B cell (primary cell): ENCODE measurements at regions not wholly inside any gene's neighbourhood (a gene's known extent, or its start where the extent isn't known, plus 50 kb on each side); places are given as distances from the start of the nearest gene placed in this dataset.

ENCODE experiments used
- ATAC-seq: fragments of 200-7000 bp; cut with Tn5 transposase; one replicate; pipeline ENCODE4 v1.10.0; 2021; ENCODE audit warnings: low read depth, mild to moderate bottlenecking, moderate number of reproducible peaks, moderate library complexity
- CTCF ChIA-PET: fragments of 350-600 bp; sonication (Branson Sonifier 250); formaldehyde crosslinking; loops from one replicate; lab custom pipeline; 2021; ENCODE audit warnings: antibody characterized with exemption, inconsistent platforms; lab: Charles Lee
- POLR2A ChIA-PET: fragments of 350-600 bp; sonication (Branson Sonifier 250); formaldehyde crosslinking; loops from one replicate; lab custom pipeline; 2021; ENCODE audit warnings: antibody characterized with exemption; lab: Charles Lee
- DNase-seq: peaks from one replicate; pipeline ENCODE4 v3.0.0; 2013
- H2AFZ ChIP-seq: 2 replicates; pipeline ENCODE4 v1.6.1; 2012; ENCODE audit warnings: mild to moderate bottlenecking, low read depth, low read length; ENCODE audit not compliant: insufficient read depth, poor library complexity, severe bottlenecking
- H3K27ac ChIP-seq, 2 donors: 1 replicate in 1 of 2; 2 replicates in 1 of 2; pipeline ENCODE4 v1.5.1; 2012 to 2013; ENCODE audit warnings: low read length in 2 of 2, mild to moderate bottlenecking in 2 of 2, moderate library complexity in 1 of 2
- H3K27me3 ChIP-seq, 4 experiments: fragments of 200-600 bp in 1 of 4; sonication (generic) in 1 of 4; replicated peaks in 1 of 4; 1 replicate in 2 of 4; 2 replicates in 2 of 4; pipeline versions ENCODE4 v1.6.1 to v1.7.0; 2013 to 2016; ENCODE audit warnings: low read length in 3 of 4, mild to moderate bottlenecking in 2 of 4, mixed read lengths in 1 of 4, moderate library complexity in 1 of 4; ENCODE audit not compliant: insufficient read depth in 4 of 4, control insufficient read depth in 3 of 4; ENCODE audit errors: control extremely low read depth in 1 of 4
- H3K36me3 ChIP-seq, 2 experiments: replicated peaks in 1 of 2; 1 replicate in 1 of 2; 2 replicates in 1 of 2; pipeline versions ENCODE4 v1.6.1 to v1.7.1; 2013; ENCODE audit warnings: low read length in 1 of 2; ENCODE audit not compliant: insufficient read depth in 2 of 2, control insufficient read depth in 1 of 2; ENCODE audit errors: control extremely low read depth in 1 of 2, extremely low read depth in 1 of 2
- H3K4me1 ChIP-seq, 2 donors: fragments of 200-600 bp in 1 of 2; sonication (generic) in 1 of 2; 1 replicate in 1 of 2; 2 replicates in 1 of 2; pipeline versions ENCODE4 v1.5.1 to v1.6.1; 2013 to 2017; ENCODE audit warnings: low read length in 2 of 2; ENCODE audit not compliant: control insufficient read depth in 2 of 2, insufficient read depth in 2 of 2
- H3K4me2 ChIP-seq: replicated peaks from 2 replicates; pipeline ENCODE3; 2012; ENCODE audit warnings: mild to moderate bottlenecking, low read depth, low read length; ENCODE audit not compliant: poor library complexity, severe bottlenecking
- H3K4me3 ChIP-seq, 5 experiments: fragments of 200-600 bp in 1 of 5; sonication (generic) in 1 of 5; 1 replicate in 3 of 5; 2 replicates in 2 of 5; pipeline versions ENCODE4 v1.5.1 to v1.7.0; 2011 to 2016; ENCODE audit warnings: low read length in 4 of 5, mild to moderate bottlenecking in 4 of 5, low read depth in 2 of 5, control low read depth in 1 of 5, moderate library complexity in 1 of 5; ENCODE audit not compliant: insufficient read depth in 1 of 5; ENCODE audit errors: control extremely low read depth in 1 of 5, extremely low read depth in 1 of 5
- H3K79me2 ChIP-seq: fragments of 200-600 bp; sonication (generic); one replicate; pipeline ENCODE4 v1.6.0; 2016; ENCODE audit warnings: low read length; ENCODE audit not compliant: control insufficient read depth, insufficient read depth
- H3K9ac ChIP-seq: fragments of 200-600 bp; sonication (generic); 2 replicates; pipeline ENCODE4 v1.6.1; 2017; ENCODE audit warnings: mild to moderate bottlenecking, low read length, moderate library complexity
- H3K9me3 ChIP-seq, 3 donors: one replicate each; pipeline versions ENCODE4 v1.6.1 to v1.7.1; 2013; ENCODE audit warnings: low read length in 2 of 3; ENCODE audit not compliant: control insufficient read depth in 2 of 3, insufficient read depth in 1 of 3; ENCODE audit errors: control extremely low read depth in 1 of 3
- H4K20me1 ChIP-seq: 2 replicates; pipeline ENCODE4 v1.6.0; 2012; ENCODE audit warnings: mild to moderate bottlenecking, low read length; ENCODE audit not compliant: insufficient read depth, control insufficient read depth, poor library complexity, severe bottlenecking
- H3K27ac Mint-ChIP-seq: one replicate; pipeline ENCODE4 v1.8.0; 2021; ENCODE audit warnings: mixed read lengths
- H3K27me3 Mint-ChIP-seq: one replicate; pipeline ENCODE4 v1.8.0; 2021; ENCODE audit warnings: mixed read lengths
- H3K4me1 Mint-ChIP-seq: one replicate; pipeline ENCODE4 v1.8.0; 2021; ENCODE audit warnings: mixed read lengths
- H3K4me3 Mint-ChIP-seq: one replicate; pipeline ENCODE4 v1.8.0; 2021; ENCODE audit warnings: mixed read lengths
- H3K9me3 Mint-ChIP-seq: one replicate; pipeline ENCODE4 v1.8.0; 2022; ENCODE audit warnings: mixed read lengths; ENCODE audit not compliant: insufficient read depth
- EZH2 ChIP-seq: IDR thresholded peaks from 2 replicates; pipeline ENCODE4 v1.6.1; 2012; ENCODE audit warnings: borderline replicate concordance, low read depth, mild to moderate bottlenecking, moderate library complexity, low read length; ENCODE audit not compliant: insufficient read depth, poor library complexity, severe bottlenecking
- WGBS: methylation state at CpG from one replicate; pipeline ENCODE4 v1.1.5; 2013; ENCODE audit warnings: missing lambda C conversion rate; ENCODE audit not compliant: insufficient coverage; 5-methylcytosine and 5-hydroxymethylcytosine counted together
- intact Hi-C: fragments of 100-400 bp; cut with micrococcal nuclease; formaldehyde crosslinking; loops from one replicate; pipeline ENCODE4 v1.10.0; 2022
- TF ChIP-seq, protein P1 (sequence below): fragments of 200-600 bp; IDR thresholded peaks from one replicate; pipeline ENCODE4 v1.8.0; 2022; ENCODE audit warnings: antibody characterized with exemption, mild to moderate bottlenecking

DNA sequence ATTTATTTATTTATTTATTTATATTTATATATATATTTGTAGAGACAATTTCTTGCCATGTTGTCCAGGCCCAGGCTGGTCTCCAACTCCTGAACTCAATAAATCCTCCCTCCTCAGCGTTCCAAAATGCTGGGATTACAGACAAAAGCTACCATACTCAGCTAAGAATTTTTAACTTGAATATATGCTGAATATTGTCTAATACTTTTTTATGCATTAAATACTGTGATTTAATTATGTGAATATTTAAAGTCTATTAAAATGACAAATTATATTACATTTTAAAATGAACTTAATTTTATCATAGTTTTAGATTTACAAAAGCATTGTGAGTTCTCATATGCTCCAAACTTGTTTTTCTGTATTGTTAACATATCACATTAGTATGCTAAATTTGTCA lies 1022.4 kb downstream of the GRIK2 start:
- H3K27ac ChIP-seq: no peak overlapping the region
- no peak for ATAC-seq
- Mint-ChIP-seq H3K9me3 (peaks cover 3% of the 10 kb centered on the region), H3K27ac (no peak overlapping the region), H3K4me1 (no peaks in the 10 kb centered on the region), H3K27me3 (no peaks in the 10 kb centered on the region), H3K4me3 (no peak overlapping the region)
- H3K9ac ChIP-seq: no peak overlapping the region
- ChIA-PET POLR2A (no interaction called here), CTCF (no interaction called here)
- TF ChIP-seq, protein P1, sequence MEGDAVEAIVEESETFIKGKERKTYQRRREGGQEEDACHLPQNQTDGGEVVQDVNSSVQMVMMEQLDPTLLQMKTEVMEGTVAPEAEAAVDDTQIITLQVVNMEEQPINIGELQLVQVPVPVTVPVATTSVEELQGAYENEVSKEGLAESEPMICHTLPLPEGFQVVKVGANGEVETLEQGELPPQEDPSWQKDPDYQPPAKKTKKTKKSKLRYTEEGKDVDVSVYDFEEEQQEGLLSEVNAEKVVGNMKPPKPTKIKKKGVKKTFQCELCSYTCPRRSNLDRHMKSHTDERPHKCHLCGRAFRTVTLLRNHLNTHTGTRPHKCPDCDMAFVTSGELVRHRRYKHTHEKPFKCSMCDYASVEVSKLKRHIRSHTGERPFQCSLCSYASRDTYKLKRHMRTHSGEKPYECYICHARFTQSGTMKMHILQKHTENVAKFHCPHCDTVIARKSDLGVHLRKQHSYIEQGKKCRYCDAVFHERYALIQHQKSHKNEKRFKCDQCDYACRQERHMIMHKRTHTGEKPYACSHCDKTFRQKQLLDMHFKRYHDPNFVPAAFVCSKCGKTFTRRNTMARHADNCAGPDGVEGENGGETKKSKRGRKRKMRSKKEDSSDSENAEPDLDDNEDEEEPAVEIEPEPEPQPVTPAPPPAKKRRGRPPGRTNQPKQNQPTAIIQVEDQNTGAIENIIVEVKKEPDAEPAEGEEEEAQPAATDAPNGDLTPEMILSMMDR: no peak
- TF ChIP-seq EZH2: no peak
- no peaks in the 10 kb centered on the region for H3K9me3 ChIP-seq
- H2AFZ ChIP-seq: no peak overlapping the region
- intact Hi-C loops: no loop called here
- no peaks in the 10 kb centered on the region for H3K36me3 ChIP-seq
- no peaks in the 10 kb centered on the region for H3K79me2 ChIP-seq
- WGBS: no CpG with 5 or more reads among the region's 1 CpG
- no peak overlapping the region for H3K4me3 ChIP-seq
- H3K4me1 ChIP-seq: no peaks in the 10 kb centered on the region
- DNase-seq: no peak
- H3K27me3 ChIP-seq: no peaks in the 10 kb centered on the region
- H4K20me1 ChIP-seq: no peaks in the 10 kb centered on the region
- no peak overlapping the region for H3K4me2 ChIP-seq

DNA sequence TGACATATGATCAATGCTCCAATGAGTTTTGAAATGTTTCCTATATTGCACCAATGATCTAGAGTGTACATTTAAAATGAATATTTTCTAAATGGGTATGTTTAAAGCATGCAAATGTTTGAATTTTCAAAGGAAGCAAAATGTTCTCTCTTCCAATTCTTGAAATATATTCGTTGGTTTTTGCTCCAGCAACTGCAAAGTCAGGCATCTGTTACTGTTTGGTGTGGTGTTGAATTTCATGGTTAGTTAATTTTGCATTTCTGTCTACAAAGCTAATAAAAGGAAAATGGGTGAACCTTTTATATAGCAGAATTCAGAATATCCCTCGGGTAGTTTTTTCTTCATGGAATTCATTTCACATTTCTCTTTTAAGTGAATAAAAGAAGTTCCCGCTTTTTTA lies 1018.3 kb downstream of the GRIK2 start:
- ATAC-seq (no peak), DNase-seq (no peak)
- H3K36me3 ChIP-seq: no peaks in the 10 kb centered on the region
- Mint-ChIP-seq H3K27ac (no peak overlapping the region), H3K4me1 (no peaks in the 10 kb centered on the region), H3K27me3 (no peaks in the 10 kb centered on the region), H3K4me3 (no peak overlapping the region), H3K9me3 (no peaks in the 10 kb centered on the region)
- H2AFZ ChIP-seq: no peak overlapping the region
- H3K4me1 ChIP-seq: no peaks in the 10 kb centered on the region
- TF ChIP-seq EZH2: no peak
- TF ChIP-seq, protein P1: no peak
- POLR2A ChIA-PET: no interaction called here
- no peak overlapping the region for H3K9ac ChIP-seq
- H3K9me3 ChIP-seq: no peaks in the 10 kb centered on the region
- no peak overlapping the region for H3K4me2 ChIP-seq
- no peaks in the 10 kb centered on the region for H3K79me2 ChIP-seq
- intact Hi-C loops: no loop called here
- CTCF ChIA-PET: no interaction called here
- no peak overlapping the region for H3K27ac ChIP-seq
- H4K20me1 ChIP-seq: no peaks in the 10 kb centered on the region
- no peaks in the 10 kb centered on the region for H3K27me3 ChIP-seq
- H3K4me3 ChIP-seq: no peak overlapping the region
- no CpG with 5 or more reads among the region's 3 CpGs for WGBS
